SK-N-SH (cell line): ENCODE measurements at regions not wholly inside any gene's neighbourhood (a gene's known extent, or its start where the extent isn't known, plus 50 kb on each side); places are given as distances from the start of the nearest gene placed in this dataset.

Experiments
- CTCF ChIA-PET: fragments of 300-600, 350-600 bp; formaldehyde crosslinking; extraction: SDS; loops from one replicate; lab custom pipeline; 2021; lab: Yijun Ruan, JAX
- POLR2A ChIA-PET: fragments of 350-600 bp; sonication (Branson Sonifier 250); formaldehyde crosslinking; extraction: SDS; loops from one replicate; lab custom pipeline; 2020; ENCODE audit warnings: antibody characterized with exemption, inconsistent platforms; lab: Yijun Ruan, JAX
- DNase-seq: peaks from one replicate; pipeline ENCODE4 v3.0.0; 2012
- H2AFZ ChIP-seq: fragments of 200-600 bp; sonication (generic); 2 replicates; pipeline ENCODE4 v1.8.1; 2016; ENCODE audit warnings: antibody characterized with exemption, mild to moderate bottlenecking, low read depth
- H3F3A ChIP-seq: fragments of 200-600 bp; sonication (generic); replicated peaks from 2 replicates; pipeline ENCODE3; 2016; ENCODE audit warnings: antibody characterized with exemption, mild to moderate bottlenecking; ENCODE audit not compliant: insufficient read depth
- H3K27ac ChIP-seq, 2 experiments: fragments of 200-500 bp in 1 of 2; fragments of 200-600 bp in 1 of 2; sonication (Bioruptor generic) in 1 of 2; sonication (generic), shearing (Covaris generic) in 1 of 2; 2 replicates each; pipeline versions ENCODE4 v1.5.1 to v1.6.1; 2014 to 2016; ENCODE audit warnings: low read depth in 2 of 2, inconsistent platforms in 1 of 2, low read length in 1 of 2, mild to moderate bottlenecking in 1 of 2, mixed read lengths in 1 of 2
- H3K27me3 ChIP-seq: fragments of 200-600 bp; sonication (generic), shearing (Covaris generic); 2 replicates; pipeline ENCODE4 v1.6.1; 2016; ENCODE audit warnings: mixed run types; ENCODE audit not compliant: insufficient read depth
- H3K36me3 ChIP-seq, 2 experiments: fragments of 200-500 bp in 1 of 2; fragments of 200-600 bp in 1 of 2; sonication (Bioruptor generic) in 1 of 2; sonication (generic) in 1 of 2; replicated peaks in 1 of 2; 2 replicates each; pipeline versions ENCODE3 to v1.5.1; 2014 to 2016; ENCODE audit warnings: low read length in 1 of 2, mild to moderate bottlenecking in 1 of 2; ENCODE audit not compliant: insufficient read depth in 2 of 2, control insufficient read depth in 1 of 2
- H3K4me1 ChIP-seq, 2 experiments: fragments of 200-500 bp in 1 of 2; fragments of 200-600 bp in 1 of 2; sonication (Bioruptor generic) in 1 of 2; sonication (generic), shearing (Covaris generic) in 1 of 2; 2 replicates each; pipeline versions ENCODE4 v1.5.1 to v1.6.1; 2014 to 2016; ENCODE audit warnings: low read depth in 1 of 2, low read length in 1 of 2, mixed run types in 1 of 2; ENCODE audit not compliant: insufficient read depth in 2 of 2, control insufficient read depth in 1 of 2
- H3K4me2 ChIP-seq: fragments of 200-600 bp; sonication (generic), shearing (Covaris generic); 2 replicates; pipeline ENCODE4 v1.6.1; 2017; ENCODE audit warnings: mixed run types
- H3K4me3 ChIP-seq, 2 experiments: fragments of 200-500 bp in 1 of 2; fragments of 200-600 bp in 1 of 2; sonication (Bioruptor generic) in 1 of 2; sonication (generic), shearing (Covaris generic) in 1 of 2; 2 replicates each; pipeline versions ENCODE4 v1.5.1 to v1.8.1; 2014 to 2016; ENCODE audit warnings: low read depth in 2 of 2, inconsistent platforms in 1 of 2, low read length in 1 of 2, mild to moderate bottlenecking in 1 of 2, mixed read lengths in 1 of 2, moderate library complexity in 1 of 2
- H3K79me2 ChIP-seq: fragments of 200-600 bp; sonication (generic); 2 replicates; pipeline ENCODE4 v1.8.1; 2017; ENCODE audit warnings: mild to moderate bottlenecking; ENCODE audit not compliant: insufficient read depth
- H3K9ac ChIP-seq: fragments of 200-600 bp; sonication (generic); 2 replicates; pipeline ENCODE4 v1.6.1; 2017; ENCODE audit warnings: mixed run types
- H3K9me2 ChIP-seq: fragments of 200-600 bp; sonication (generic); 2 replicates; pipeline ENCODE4 v1.6.1; 2017; ENCODE audit warnings: mixed run types
- H3K9me3 ChIP-seq: fragments of 200-600 bp; sonication (generic); 2 replicates; pipeline ENCODE4 v1.6.1; 2017; ENCODE audit warnings: mixed run types, mild to moderate bottlenecking, moderate library complexity
- H4K20me1 ChIP-seq: fragments of 200-600 bp; sonication (generic); 2 replicates; pipeline ENCODE4 v1.6.1; 2017; ENCODE audit warnings: mild to moderate bottlenecking, mixed run types; ENCODE audit not compliant: insufficient read depth
- FOSL2 ChIP-seq: IDR thresholded peaks from 2 replicates; pipeline ENCODE4 v1.4.0; 2012; ENCODE audit warnings: low read depth, mild to moderate bottlenecking, moderate library complexity, borderline replicate concordance
- FOXM1 ChIP-seq: IDR thresholded peaks from 2 replicates; pipeline ENCODE4 v1.4.0; 2012; ENCODE audit warnings: low read depth, mild to moderate bottlenecking
- GATA2 ChIP-seq: sonication (generic); formaldehyde crosslinking; IDR thresholded peaks from 2 replicates; pipeline ENCODE4 v1.5.0; 2020; ENCODE audit warnings: mild to moderate bottlenecking, missing genetic modification reagents
- RAD21 ChIP-seq: IDR thresholded peaks from 2 replicates; pipeline ENCODE4 v1.6.1; 2012; ENCODE audit warnings: mild to moderate bottlenecking, low read length
- RFX5 ChIP-seq: IDR thresholded peaks from 2 replicates; pipeline ENCODE4 v1.6.1; 2012; ENCODE audit warnings: mild to moderate bottlenecking, improper control_type of control experiment, low read length
- RXRA ChIP-seq: IDR thresholded peaks from 2 replicates; pipeline ENCODE4 v1.4.0; 2012; ENCODE audit warnings: low read depth, mild to moderate bottlenecking, borderline replicate concordance
- SIN3A ChIP-seq: IDR thresholded peaks from 2 replicates; pipeline ENCODE4 v1.6.1; 2012; ENCODE audit warnings: low read depth, mild to moderate bottlenecking, low read length, moderate library complexity, borderline replicate concordance
- SMC3 ChIP-seq: IDR thresholded peaks from 2 replicates; pipeline ENCODE4 v1.6.1; 2012; ENCODE audit warnings: low read depth, low read length, improper control_type of control experiment
- TAF1 ChIP-seq: IDR thresholded peaks from 2 replicates; pipeline ENCODE4 v1.6.1; 2012; ENCODE audit warnings: low read depth, mild to moderate bottlenecking, low read length, moderate library complexity, borderline replicate concordance
- TEAD4 ChIP-seq: IDR thresholded peaks from 2 replicates; pipeline ENCODE4 v1.4.0; 2012; ENCODE audit warnings: mild to moderate bottlenecking, borderline replicate concordance; ENCODE audit not compliant: insufficient read depth
- YY1 ChIP-seq: IDR thresholded peaks from 2 replicates; pipeline ENCODE4 v1.4.0; 2012; ENCODE audit warnings: low read depth, mild to moderate bottlenecking
- WGBS: methylation state at CpG from one replicate; pipeline ENCODE4 v1.1.6; 2017; ENCODE audit warnings: low lambda C conversion rate; 5-methylcytosine and 5-hydroxymethylcytosine counted together
- TF ChIP-seq, protein P1 (sequence below): IDR thresholded peaks from 2 replicates; pipeline ENCODE4 v1.6.1; 2012; ENCODE audit warnings: mild to moderate bottlenecking, low read depth, low read length, moderate library complexity
- TF ChIP-seq, protein P2 (sequence below): IDR thresholded peaks from 2 replicates; pipeline ENCODE4 v1.4.0; 2012; ENCODE audit warnings: low read depth
- TF ChIP-seq, protein P3 (sequence below): fragments of 200-600 bp; sonication (generic); IDR thresholded peaks from 2 replicates; pipeline ENCODE4 v1.6.1; 2017; ENCODE audit warnings: antibody characterized with exemption, mild to moderate bottlenecking, moderate library complexity
- TF ChIP-seq, protein P4 (sequence below): IDR thresholded peaks from 2 replicates; pipeline ENCODE4 v1.4.0; 2012; ENCODE audit warnings: low read depth, borderline replicate concordance
- TF ChIP-seq, protein P5 (sequence below): IDR thresholded peaks from 2 replicates; pipeline ENCODE4; 2012
- TF ChIP-seq, protein P6 (sequence below): fragments of 150-350 bp; IDR thresholded peaks from 2 replicates; pipeline ENCODE4 v1.6.1; 2017; ENCODE audit warnings: antibody characterized with exemption, low read length, low read depth, borderline replicate concordance

DNA sequence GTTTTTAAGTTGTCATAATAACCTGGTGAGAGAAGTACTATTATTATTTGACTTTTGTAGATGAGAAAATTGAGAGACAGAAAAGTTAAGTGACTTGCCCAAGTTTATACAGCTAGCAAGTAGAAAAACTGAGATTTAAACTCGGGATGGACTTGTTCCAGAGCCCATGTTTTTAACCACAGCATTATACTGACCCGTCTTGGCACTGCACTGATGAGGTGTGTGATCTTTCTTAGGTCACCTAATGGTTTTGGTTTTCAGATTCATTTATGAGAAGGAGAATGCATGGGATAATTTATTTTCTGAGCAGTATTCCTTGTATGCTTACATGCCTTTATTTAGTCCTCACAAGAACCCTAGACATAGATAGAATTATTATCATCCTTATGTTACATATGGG lies 201.8 kb upstream of the CDKN2B start:
- Histone ChIP-seq H3K4me2 (peak overlapping the region; percentile 39; the same call in 1 of the 2 replicates), H3F3A (peaks cover 40% of the 10 kb centered on the region), H4K20me1 (no peaks in the 10 kb centered on the region), H3K9ac (peak overlapping the region; percentile 27; the same call in 1 of the 2 replicates), H2AFZ (peak overlapping the region; percentile 10; the same call in 1 of the 2 replicates), H3K27me3 (no peaks in the 10 kb centered on the region), H3K9me3 (no peaks in the 10 kb centered on the region), H3K79me2 (no peaks in the 10 kb centered on the region), H3K4me3 (no peak overlapping the region; a peak in 1 of 4 replicates), H3K36me3 (no peaks in the 10 kb centered on the region), H3K9me2 (no peaks in the 10 kb centered on the region), H3K27ac (peak overlapping the region; percentile 90), H3K4me1 (peaks cover 0 to 36% of the 10 kb centered on the region in 2 experiments; a peak in 2 of 4 replicates)
- no peak for TF ChIP-seq SMC3
- DNase-seq = no peak
- POLR2A ChIA-PET = no interaction called here
- CTCF ChIA-PET = no interaction called here
- 27% methylated on average over 2 of the region's 2 CpGs for WGBS

DNA sequence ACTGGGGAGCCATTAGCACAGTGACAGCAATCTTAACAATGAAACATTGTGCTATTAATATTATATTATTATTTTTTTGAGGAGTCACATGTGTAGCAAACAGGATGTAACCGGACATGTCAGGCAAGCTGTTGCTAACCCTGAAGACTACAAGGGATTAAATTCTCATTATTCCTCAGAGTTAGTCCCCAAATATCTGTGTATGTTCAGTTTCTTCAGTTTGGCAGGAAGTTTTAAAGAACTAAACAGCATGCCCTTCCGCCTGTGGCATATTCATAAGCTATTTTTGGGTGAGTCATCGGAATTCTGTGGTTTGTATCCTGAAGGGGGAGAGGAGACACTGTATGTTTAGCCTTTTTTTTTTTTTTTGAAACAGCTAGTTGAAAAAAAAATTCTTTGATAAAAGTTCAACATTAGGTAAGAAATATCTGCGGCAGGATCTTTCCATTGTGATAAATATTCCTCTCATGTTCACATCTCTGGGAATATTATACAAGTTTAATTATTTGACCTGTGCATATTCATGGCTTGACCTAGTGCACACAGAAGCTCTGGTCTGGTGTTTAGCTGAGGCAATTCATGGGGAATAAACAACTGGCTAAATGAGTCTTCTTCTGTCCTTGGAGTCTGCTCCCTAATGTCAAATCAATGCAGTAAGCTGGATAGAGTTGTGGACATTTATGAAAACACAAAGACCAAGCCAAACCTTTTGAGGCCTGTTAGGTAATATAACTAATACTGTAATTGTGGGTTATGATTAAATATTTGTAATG lies 202.7 kb upstream of the CDKN2B start:
- no peaks in the 10 kb centered on the region for H4K20me1 ChIP-seq
- peaks cover 0 to 36% of the 10 kb centered on the region in 2 experiments; a peak in 2 of 4 replicates for H3K4me1 ChIP-seq
- peak overlapping the region; percentile 53 for H3K4me2 ChIP-seq
- H2AFZ ChIP-seq = peak overlapping the region; percentile 26
- WGBS = 0% methylated on average over 4 of the region's 4 CpGs
- peak overlapping the region; percentile 37; the same call in 1 of the 2 replicates for H3K9ac ChIP-seq
- no peak overlapping the region; a peak in 2 of 4 replicates for H3K4me3 ChIP-seq
- H3K79me2 ChIP-seq = no peaks in the 10 kb centered on the region
- POLR2A ChIA-PET = no interaction called here
- no peak for DNase-seq
- H3K27me3 ChIP-seq = no peaks in the 10 kb centered on the region
- H3F3A ChIP-seq = peaks cover 40% of the 10 kb centered on the region
- no peaks in the 10 kb centered on the region for H3K9me2 ChIP-seq
- CTCF ChIA-PET = interaction anchor here (1.3 kb wide), 1 partner anchor 32 kb away, joined by 3 read pairs; no protein-coding TSS in a partner anchor
- H3K27ac ChIP-seq = peak overlapping the region; percentile 90
- H3K36me3 ChIP-seq = no peaks in the 10 kb centered on the region
- H3K9me3 ChIP-seq = no peaks in the 10 kb centered on the region
- TF ChIP-seq, protein P1, sequence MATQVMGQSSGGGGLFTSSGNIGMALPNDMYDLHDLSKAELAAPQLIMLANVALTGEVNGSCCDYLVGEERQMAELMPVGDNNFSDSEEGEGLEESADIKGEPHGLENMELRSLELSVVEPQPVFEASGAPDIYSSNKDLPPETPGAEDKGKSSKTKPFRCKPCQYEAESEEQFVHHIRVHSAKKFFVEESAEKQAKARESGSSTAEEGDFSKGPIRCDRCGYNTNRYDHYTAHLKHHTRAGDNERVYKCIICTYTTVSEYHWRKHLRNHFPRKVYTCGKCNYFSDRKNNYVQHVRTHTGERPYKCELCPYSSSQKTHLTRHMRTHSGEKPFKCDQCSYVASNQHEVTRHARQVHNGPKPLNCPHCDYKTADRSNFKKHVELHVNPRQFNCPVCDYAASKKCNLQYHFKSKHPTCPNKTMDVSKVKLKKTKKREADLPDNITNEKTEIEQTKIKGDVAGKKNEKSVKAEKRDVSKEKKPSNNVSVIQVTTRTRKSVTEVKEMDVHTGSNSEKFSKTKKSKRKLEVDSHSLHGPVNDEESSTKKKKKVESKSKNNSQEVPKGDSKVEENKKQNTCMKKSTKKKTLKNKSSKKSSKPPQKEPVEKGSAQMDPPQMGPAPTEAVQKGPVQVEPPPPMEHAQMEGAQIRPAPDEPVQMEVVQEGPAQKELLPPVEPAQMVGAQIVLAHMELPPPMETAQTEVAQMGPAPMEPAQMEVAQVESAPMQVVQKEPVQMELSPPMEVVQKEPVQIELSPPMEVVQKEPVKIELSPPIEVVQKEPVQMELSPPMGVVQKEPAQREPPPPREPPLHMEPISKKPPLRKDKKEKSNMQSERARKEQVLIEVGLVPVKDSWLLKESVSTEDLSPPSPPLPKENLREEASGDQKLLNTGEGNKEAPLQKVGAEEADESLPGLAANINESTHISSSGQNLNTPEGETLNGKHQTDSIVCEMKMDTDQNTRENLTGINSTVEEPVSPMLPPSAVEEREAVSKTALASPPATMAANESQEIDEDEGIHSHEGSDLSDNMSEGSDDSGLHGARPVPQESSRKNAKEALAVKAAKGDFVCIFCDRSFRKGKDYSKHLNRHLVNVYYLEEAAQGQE = no peak
- TF ChIP-seq TAF1 (peak; percentile 35; the same call in 1 of the 2 replicates), RXRA (peak; percentile 88; the same call in 1 of the 2 replicates), RAD21 (no peak), TEAD4 (peak; percentile 89), FOSL2 (peak; percentile 94), GATA2 (CRISPR knock-in tag) (no peak), FOXM1 (0 out of 2 replicates have a peak, but pooled peaks have one; percentile 68), SIN3A (no peak), RFX5 (no peak), YY1 (no peak)
- TF ChIP-seq, protein P2, sequence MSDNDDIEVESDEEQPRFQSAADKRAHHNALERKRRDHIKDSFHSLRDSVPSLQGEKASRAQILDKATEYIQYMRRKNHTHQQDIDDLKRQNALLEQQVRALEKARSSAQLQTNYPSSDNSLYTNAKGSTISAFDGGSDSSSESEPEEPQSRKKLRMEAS = no peak; the same call in 1 of the 2 replicates
- TF ChIP-seq, protein P3, sequence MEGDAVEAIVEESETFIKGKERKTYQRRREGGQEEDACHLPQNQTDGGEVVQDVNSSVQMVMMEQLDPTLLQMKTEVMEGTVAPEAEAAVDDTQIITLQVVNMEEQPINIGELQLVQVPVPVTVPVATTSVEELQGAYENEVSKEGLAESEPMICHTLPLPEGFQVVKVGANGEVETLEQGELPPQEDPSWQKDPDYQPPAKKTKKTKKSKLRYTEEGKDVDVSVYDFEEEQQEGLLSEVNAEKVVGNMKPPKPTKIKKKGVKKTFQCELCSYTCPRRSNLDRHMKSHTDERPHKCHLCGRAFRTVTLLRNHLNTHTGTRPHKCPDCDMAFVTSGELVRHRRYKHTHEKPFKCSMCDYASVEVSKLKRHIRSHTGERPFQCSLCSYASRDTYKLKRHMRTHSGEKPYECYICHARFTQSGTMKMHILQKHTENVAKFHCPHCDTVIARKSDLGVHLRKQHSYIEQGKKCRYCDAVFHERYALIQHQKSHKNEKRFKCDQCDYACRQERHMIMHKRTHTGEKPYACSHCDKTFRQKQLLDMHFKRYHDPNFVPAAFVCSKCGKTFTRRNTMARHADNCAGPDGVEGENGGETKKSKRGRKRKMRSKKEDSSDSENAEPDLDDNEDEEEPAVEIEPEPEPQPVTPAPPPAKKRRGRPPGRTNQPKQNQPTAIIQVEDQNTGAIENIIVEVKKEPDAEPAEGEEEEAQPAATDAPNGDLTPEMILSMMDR = no peak
- TF ChIP-seq, protein P4, sequence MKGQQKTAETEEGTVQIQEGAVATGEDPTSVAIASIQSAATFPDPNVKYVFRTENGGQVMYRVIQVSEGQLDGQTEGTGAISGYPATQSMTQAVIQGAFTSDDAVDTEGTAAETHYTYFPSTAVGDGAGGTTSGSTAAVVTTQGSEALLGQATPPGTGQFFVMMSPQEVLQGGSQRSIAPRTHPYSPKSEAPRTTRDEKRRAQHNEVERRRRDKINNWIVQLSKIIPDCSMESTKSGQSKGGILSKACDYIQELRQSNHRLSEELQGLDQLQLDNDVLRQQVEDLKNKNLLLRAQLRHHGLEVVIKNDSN = no peak
- TF ChIP-seq, protein P5, sequence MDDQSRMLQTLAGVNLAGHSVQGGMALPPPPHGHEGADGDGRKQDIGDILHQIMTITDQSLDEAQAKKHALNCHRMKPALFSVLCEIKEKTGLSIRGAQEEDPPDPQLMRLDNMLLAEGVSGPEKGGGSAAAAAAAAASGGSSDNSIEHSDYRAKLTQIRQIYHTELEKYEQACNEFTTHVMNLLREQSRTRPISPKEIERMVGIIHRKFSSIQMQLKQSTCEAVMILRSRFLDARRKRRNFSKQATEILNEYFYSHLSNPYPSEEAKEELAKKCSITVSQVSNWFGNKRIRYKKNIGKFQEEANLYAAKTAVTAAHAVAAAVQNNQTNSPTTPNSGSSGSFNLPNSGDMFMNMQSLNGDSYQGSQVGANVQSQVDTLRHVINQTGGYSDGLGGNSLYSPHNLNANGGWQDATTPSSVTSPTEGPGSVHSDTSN = peak; percentile 66
- TF ChIP-seq, protein P6, sequence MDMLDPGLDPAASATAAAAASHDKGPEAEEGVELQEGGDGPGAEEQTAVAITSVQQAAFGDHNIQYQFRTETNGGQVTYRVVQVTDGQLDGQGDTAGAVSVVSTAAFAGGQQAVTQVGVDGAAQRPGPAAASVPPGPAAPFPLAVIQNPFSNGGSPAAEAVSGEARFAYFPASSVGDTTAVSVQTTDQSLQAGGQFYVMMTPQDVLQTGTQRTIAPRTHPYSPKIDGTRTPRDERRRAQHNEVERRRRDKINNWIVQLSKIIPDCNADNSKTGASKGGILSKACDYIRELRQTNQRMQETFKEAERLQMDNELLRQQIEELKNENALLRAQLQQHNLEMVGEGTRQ = no peak
